ENCODE measurements at regions not wholly inside any gene's neighbourhood (a gene's known extent, or its start where the extent isn't known, plus 50 kb on each side); places are given as distances from the start of the nearest gene placed in this dataset.

GRCh38 chr13:111636271-111636670 lies 315.8 kb downstream of the TEX29 start (continued):
- TF ChIP-seq REST (IDR thresholded peaks at IDR 0.05; ENCODE audit: unreplicated experiment), result no peak
- TF ChIP-seq JUNB (IDR thresholded peaks at IDR 0.05; ENCODE audit: unreplicated experiment), result no peak
- TF ChIP-seq, protein P1, sequence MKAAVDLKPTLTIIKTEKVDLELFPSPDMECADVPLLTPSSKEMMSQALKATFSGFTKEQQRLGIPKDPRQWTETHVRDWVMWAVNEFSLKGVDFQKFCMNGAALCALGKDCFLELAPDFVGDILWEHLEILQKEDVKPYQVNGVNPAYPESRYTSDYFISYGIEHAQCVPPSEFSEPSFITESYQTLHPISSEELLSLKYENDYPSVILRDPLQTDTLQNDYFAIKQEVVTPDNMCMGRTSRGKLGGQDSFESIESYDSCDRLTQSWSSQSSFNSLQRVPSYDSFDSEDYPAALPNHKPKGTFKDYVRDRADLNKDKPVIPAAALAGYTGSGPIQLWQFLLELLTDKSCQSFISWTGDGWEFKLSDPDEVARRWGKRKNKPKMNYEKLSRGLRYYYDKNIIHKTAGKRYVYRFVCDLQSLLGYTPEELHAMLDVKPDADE (IDR thresholded peaks at IDR 0.05), result no peak
- TF ChIP-seq EZH2 (IDR thresholded peaks at IDR 0.05; ENCODE audit: low read depth, unreplicated experiment), result no peak
- TF ChIP-seq ZNF331 (CRISPR knock-in tag; IDR thresholded peaks at IDR 0.05; ENCODE audit: low read depth), result no peak
- no peak for TF ChIP-seq STAT1 (IDR thresholded peaks at IDR 0.05; ENCODE audit: unreplicated experiment)

DNA sequence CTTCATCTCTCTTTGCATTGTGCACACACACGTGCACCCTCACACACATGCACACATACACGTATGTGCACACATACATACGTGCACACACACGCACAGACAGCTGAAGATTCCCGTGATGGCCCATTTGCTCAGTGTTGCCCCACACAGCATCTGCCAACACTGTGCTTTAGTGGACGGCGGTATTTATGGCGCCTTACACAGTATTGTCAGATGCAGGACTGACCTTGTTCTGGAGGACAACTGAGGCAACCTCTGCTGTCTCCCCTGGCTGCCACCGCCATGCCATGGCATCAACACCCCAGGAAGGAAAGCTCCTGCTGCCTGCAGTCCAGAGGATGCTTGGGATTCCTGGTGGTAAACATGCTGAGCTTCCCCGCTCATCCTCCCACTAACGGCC lies 316.4 kb downstream of the TEX29 start:
- TF ChIP-seq JUNB (IDR thresholded peaks at IDR 0.05; ENCODE audit: unreplicated experiment) (no peak), NANOG (IDR thresholded peaks at IDR 0.05; ENCODE audit: borderline replicate concordance) (no peak), ZNF114 (CRISPR knock-in tag; IDR thresholded peaks at IDR 0.05) (no peak), STAT1 (IDR thresholded peaks at IDR 0.05; ENCODE audit: unreplicated experiment) (no peak)
- H4K20me1 ChIP-seq (replicated peaks; ENCODE audit: insufficient read depth), result no peaks in the 10 kb centered on the region
- H3K79me2 ChIP-seq (replicated peaks; ENCODE audit: insufficient read depth), result no peaks in the 10 kb centered on the region
- no peak overlapping the region for H3K4me3 ChIP-seq
- Mint-ChIP-seq H3K36me3 (ENCODE audit: low read depth) (no peaks in the 10 kb centered on the region), H3K4me1 (peaks cover 53% of the 10 kb centered on the region), H3K27ac (no peak overlapping the region), H3K4me3 (no peak overlapping the region), H3K27me3 (ENCODE audit: insufficient read depth, low read depth, poor library complexity) (peaks cover 15% of the 10 kb centered on the region), H3K9me3 (no peaks in the 10 kb centered on the region)
- no peak overlapping the region for H3K4me2 ChIP-seq
- no peaks in the 10 kb centered on the region for H3F3A ChIP-seq (replicated peaks; ENCODE audit: low read depth)
- H3K27ac ChIP-seq (ENCODE audit: low read depth), result no peak overlapping the region
- ATAC-seq, result no peak
- H3K9me2 ChIP-seq (ENCODE audit: insufficient read depth), result no peaks in the 10 kb centered on the region
- no peak overlapping the region for H2AFZ ChIP-seq
- no peak for DNase-seq (ENCODE audit: low spot score)
- no peaks in the 10 kb centered on the region for H3K36me3 ChIP-seq (ENCODE audit: insufficient read depth)
- peaks cover 33% of the 10 kb centered on the region for H3K4me1 ChIP-seq (ENCODE audit: insufficient read depth)
- H3K27me3 ChIP-seq (ENCODE audit: insufficient read depth), result no peaks in the 10 kb centered on the region

DNA sequence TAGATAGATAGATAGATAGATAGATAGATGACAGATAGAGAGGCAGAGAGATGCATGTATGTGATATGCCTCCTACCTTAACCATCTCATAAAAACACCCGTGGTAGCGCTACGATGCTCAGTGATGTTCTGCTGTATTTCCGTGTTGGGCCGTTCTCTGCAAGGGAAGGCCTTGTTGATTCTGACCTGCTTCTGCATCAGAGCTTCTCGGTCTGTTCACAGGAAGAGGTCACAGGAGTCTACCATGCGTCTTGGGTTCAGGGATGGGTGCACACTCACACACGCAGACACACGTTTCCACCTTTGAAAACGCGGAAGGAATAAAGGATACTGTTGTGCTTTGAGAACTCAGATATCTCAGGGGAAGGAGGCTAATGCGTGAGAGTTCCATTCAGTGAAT lies 316.9 kb downstream of the TEX29 start:
- Histone ChIP-seq H3F3A (replicated peaks; ENCODE audit: low read depth) (no peaks in the 10 kb centered on the region), H3K4me1 (ENCODE audit: insufficient read depth) (peaks cover 31% of the 10 kb centered on the region), H3K79me2 (replicated peaks; ENCODE audit: insufficient read depth) (no peaks in the 10 kb centered on the region), H2AFZ (no peak overlapping the region), H3K4me3 (no peak overlapping the region), H3K27ac (ENCODE audit: low read depth) (no peak overlapping the region), H3K36me3 (ENCODE audit: insufficient read depth) (no peaks in the 10 kb centered on the region), H3K27me3 (ENCODE audit: insufficient read depth) (no peaks in the 10 kb centered on the region), H3K4me2 (no peak overlapping the region), H4K20me1 (replicated peaks; ENCODE audit: insufficient read depth) (no peaks in the 10 kb centered on the region), H3K9me2 (ENCODE audit: insufficient read depth) (no peaks in the 10 kb centered on the region)
- H3K9me3 Mint-ChIP-seq, result no peaks in the 10 kb centered on the region
- no peaks in the 10 kb centered on the region for H3K36me3 Mint-ChIP-seq (ENCODE audit: low read depth)
- no peak for DNase-seq (ENCODE audit: low spot score)
- H3K4me3 Mint-ChIP-seq, result no peak overlapping the region
- no peak overlapping the region for H3K27ac Mint-ChIP-seq
- H3K27me3 Mint-ChIP-seq (ENCODE audit: insufficient read depth, low read depth, poor library complexity), result peaks cover 15% of the 10 kb centered on the region
- H3K4me1 Mint-ChIP-seq, result peaks cover 48% of the 10 kb centered on the region
- ATAC-seq, result no peak
- TF ChIP-seq EZH2 (IDR thresholded peaks at IDR 0.05; ENCODE audit: low read depth, unreplicated experiment) (no peak), ZNF331 (CRISPR knock-in tag; IDR thresholded peaks at IDR 0.05; ENCODE audit: low read depth) (no peak), NANOG (IDR thresholded peaks at IDR 0.05; ENCODE audit: borderline replicate concordance) (no peak), REST (IDR thresholded peaks at IDR 0.05; ENCODE audit: unreplicated experiment) (no peak), STAT1 (IDR thresholded peaks at IDR 0.05; ENCODE audit: unreplicated experiment) (no peak), POLR2AphosphoS5 (IDR thresholded peaks at IDR 0.05; ENCODE audit: low read depth) (no peak)
- TF ChIP-seq, protein P1 (IDR thresholded peaks at IDR 0.05), result no peak

Data from GM23338 (cell line).